ENCODE measurements at regions not wholly inside any gene's neighbourhood (a gene's known extent, or its start where the extent isn't known, plus 50 kb on each side); places are given as distances from the start of the nearest gene placed in this dataset.

DNA sequence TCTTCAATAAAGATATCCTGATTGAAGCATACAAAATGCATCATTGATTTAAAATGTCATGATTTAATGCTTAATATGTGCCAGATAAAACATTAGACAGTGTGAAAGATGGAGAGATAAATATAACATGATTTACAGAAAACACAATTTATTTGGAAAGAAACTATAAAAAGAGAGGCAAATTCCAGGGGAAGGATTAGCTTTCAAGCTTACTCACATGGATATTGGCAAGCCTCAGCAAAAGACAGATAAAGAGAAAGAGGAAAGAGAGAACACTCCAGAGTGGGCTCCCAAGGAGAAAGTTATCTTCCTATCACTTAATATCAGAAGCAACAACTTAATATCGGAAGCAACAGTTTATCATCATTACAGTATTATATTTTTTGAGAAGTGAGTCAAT, 1036.5 kb downstream of the SQOR start:
- DNase-seq = no peak

DNA sequence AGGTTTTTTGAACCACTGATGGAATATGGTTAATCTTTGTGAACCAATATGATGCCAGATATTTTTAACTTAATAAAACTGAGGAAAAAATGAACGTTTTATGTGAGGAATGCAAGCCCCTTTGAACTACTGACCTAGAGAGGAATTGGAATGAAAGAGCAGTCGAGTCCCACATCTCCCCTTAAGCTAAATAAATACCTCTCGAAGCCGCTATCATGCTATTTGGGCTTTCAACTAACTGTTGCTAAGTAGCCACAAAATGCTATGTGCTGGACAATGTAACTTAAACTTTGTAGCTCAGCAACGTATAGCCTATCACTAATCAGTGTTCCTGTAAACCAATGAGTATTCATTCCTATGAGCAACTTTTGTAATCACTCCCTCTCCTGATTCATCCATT, 1037.2 kb downstream of the SQOR start:
- DNase-seq = no peak

DNA sequence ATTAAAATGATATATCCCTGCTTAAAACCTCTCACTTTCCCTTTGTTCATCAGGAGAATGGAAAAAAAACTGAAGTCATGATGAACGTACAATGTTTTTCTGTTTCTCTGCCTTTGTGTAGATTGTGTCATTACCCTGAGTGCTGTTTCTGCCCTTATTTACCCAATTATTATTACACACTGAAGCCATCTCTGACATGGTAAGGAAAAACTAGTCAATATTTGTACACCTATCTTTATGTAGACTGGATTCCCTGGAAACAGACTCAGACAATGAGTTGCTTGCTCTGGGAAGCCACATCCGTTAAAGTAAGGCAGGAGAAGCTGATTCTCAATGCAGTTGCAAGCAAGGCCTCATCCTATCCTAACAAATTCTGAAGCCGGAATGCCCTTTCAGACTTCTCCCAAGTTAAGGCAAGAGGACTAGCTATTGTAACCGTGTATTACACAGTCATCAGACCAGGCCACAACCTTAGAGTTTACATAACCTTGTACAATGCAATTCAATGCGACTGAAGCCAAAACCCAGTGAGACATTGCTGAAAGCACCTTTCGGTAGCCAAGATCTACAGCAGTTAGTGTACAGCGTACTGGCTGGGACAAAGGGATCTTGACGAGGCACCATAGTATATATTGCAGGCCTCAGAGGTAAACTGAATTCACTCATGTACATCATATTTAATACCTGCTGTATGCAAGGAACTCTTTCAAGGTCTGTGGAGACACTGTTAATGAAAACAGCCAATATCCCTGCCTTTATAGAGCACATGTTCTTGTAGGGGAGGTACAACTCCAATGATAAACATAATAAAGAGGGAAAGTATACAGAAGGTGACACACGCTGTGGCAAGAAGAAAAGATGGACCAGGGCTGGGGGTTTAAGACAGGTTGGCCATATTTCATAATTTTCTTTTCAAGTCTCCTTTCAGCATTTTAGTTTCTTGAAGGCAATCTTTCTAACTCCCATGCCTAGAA, 1040.8 kb upstream of the SEMA6D start:
- no peak for DNase-seq

DNA sequence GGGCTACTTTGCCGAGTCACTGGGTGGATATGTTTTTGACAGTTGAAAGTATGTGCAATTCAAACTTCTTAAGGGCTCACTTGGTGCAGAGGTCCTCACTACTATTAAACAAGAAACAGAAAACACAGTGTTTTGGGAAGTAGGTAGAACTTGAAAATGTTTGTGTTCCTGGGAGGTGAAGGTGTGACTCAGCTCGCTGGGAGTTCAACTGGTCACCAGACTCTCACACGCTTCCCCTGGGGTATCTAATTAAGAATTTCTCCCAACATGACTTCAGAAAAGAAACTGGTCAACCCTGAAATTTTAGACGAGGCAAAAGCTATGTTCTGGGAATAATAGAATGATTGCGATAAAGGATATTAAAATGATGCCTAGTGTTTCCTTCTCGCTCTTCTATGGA, 1039.8 kb upstream of the SEMA6D start:
- no peak for DNase-seq

DNA sequence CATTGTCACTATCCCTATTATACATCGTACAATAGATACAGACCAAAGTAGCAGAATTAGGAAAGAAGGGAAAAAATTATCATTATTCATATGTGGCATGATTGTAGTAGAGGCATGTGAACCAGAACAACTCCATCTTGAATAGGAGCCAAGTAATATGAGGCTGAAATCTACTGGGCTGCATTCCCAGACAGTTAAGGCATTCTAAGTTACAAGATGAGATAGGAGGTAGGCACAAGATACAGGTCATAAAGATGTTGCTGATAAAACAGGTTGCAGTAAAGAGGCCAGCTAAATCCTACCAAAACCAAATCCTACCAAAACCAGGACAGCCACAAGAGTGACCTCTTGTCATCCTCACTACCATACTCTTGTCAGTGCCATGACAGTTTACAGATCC, 1035.4 kb upstream of the SEMA6D start:
- no peak for DNase-seq

DNA sequence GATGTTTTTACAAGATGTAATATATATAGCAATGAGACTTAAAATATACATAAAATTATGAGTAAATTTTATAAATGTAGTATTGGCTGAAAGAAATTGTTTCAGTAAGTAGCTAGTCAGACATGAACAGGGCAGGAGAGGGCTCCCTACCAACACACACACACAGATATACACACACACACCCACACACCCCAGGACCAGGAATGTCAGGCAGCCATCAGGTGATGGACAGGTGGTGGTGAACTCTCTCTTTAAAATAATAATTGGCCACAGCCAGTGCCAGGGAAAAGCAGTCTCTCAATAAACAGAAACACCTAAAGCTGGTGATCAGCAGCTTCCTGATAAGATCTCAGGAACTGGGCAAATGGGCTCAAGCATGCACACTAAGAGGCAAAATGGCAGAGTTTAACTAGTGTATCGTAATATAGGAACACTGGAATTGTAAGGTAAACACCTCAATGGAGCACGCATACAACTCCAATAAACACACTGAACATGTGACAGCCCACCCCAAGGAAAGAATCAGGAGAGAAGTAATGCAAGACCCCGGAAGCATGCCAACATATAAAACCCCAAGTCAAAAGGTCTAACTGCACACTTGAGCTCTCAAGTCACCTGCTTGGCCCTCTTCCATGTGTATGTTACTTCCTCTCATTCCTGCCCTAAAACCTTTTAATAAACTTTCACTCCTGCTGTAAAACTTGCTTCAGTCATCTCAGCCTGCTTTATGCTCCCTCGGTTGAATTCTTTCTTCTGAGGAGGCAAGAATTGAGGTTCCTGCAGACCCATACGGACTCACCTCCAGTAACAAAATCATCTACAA, 1034.1 kb upstream of the SEMA6D start:
- DNase-seq = no peak

DNA sequence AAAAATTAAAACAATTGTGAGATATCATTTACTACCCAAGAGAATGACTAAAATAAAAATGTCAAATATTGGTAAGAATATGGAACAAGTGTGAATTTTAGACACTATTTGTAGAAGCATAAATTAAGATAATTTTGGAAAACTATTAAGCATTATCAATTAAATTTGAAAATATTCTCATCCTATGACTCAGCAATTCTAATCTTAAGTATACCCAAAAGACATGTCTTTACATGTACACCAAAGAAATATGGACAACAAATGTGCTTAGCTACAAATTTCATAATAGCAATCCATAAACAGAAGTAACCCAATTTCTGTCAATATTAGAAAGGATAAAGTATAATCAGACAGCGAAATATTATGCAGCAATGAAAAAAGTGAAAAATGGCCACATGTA, 1032.2 kb upstream of the SEMA6D start:
- no peak for DNase-seq

DNA sequence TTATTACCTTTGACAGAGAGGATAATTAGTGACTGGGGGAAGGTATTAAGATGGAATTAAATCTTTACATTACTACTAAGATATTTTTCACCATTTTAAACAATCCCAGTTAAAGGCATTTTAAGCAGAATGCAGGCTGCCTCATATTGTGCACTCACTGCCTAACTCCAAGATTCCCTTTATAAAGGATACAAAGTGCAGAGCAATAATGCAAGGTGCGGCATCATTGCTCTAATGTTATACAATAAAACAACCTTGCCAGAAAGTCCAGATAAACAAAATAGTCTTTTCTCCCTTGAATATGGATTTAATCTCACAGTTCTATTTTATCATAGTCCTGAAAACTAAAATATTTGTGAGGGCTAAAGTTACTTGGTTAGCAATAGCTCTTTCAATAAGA, 1031.6 kb upstream of the SEMA6D start:
- DNase-seq = no peak

DNA sequence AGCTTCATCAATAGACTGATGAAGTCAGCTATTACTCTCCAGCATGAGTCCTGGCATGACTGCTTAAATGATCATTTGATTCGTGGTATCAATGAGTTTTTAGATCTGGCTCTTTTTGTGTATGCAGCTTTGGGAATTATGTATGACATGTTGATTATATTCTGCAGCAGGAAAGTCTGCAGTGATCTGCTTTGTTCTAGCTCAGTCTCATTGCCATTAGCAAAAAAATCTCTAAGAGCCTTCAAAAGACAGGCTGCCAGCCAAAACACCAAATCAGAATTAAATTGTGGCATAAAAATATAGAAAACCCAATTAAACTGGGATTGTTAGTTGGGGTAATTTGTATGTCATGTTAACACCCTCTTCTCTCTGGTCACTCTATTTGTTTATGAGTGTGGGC, 1021.0 kb upstream of the SEMA6D start:
- DNase-seq = no peak

DNA sequence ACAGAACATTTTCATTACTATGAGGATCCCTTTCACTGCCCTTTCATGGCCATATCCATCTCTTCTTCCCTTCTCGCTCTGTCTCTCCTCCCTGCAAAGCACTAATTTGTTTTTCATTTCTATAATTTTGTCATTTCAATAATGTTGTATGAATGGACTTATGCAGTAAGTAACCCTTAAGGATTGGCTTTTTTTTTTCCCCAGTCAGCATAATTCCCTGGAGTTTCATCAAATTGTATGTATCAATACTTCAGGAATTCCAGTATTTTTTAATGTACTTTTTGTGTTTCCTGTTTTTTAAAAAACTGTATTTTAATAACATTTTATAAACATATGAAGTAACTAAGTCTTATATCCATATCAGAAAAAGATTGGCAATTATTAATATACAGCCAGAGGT, 1016.0 kb upstream of the SEMA6D start:
- DNase-seq = no peak

DNA sequence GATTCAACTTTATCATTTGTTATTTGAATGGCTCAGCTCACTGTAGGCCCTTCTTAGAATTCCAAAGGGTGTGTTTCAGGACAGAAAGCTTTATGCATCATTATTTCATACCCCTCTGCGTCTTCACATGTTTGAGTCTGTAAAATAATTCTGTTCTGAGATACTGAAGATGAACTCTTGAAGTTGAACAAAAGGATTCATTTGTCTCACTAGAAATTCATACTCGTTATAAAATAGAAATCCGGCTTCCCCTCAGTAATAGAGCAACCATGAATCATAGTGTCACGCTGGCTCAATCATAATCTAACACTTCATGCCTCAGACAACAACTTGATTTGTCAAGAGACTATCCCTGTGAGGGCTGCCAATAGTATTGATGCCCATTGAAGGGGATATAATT, 1015.4 kb upstream of the SEMA6D start:
- no peak for DNase-seq

DNA sequence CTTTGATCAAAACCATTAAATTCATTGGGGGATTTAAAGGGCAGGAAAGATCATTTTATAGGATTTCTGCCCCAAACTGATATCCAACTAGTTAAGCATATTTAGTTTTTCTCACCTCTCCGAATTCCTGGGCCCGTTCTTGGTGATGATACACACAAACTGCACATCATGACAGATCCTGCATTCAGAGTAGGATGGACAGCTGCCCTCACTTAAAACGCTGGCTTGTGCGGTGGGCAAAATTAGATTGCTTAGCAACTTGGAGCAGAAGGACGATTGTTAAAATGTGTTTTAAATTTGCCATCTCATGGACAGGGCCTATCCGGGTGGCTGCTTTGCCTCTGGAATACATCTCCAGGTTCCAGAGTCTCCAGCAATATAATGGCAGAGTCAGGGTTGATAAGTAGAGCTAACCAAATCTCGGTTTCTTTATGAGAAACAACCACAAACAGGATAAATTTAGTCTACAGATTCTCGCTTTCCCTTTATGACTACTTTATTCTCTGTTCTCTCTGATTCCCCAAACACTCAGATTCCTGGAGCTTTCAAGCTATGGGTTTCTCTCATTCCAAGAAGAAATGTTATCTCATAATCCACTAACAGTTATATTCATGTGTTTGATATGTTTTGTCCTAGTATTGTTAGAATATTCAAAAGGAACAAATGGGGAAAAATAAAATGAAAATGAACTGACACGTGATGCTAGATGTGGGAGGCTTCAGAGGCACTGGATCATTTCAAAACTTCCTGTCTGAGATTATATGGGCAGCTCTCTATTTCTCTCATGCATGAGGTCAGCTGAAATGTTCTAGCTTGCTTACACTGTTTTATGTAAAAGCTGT, 1014.1 kb upstream of the SEMA6D start:
- DNase-seq = no peak

DNA sequence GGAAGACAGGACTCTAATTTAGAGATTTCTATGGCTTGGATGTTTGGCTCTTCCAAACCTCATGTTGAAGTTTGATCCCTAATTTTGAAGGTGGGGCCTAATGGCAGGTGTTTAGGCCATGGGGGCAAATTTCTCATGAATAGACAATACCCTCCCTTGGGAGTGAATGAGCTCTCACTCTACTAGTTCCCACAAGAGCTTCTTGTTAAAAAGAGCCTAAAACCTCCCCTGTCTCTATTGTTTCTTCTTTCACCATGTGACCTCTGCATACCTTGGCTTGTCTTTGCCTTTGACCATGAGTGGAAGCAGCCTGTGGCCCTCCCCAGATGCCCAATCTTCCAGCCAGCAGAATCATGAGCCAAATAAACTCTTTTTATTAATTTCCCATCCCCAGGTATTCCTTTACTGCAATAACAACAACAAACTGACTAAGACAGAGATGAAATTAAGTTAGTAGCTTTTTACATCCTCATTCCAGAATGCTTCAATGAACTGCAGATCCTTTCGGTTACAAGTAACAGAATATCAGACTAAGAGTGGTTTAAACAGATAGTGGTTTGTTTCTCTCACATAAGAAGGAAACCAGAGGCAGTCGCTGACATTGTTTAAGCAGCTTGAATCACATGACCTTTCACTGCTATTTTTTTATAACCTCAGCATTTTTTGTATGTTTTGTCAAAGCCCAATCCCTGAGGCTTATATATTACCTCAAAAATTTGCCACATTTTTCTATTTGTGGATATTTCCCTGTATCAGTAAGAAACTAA, 1013.3 kb upstream of the SEMA6D start:
- no peak for DNase-seq

DNA sequence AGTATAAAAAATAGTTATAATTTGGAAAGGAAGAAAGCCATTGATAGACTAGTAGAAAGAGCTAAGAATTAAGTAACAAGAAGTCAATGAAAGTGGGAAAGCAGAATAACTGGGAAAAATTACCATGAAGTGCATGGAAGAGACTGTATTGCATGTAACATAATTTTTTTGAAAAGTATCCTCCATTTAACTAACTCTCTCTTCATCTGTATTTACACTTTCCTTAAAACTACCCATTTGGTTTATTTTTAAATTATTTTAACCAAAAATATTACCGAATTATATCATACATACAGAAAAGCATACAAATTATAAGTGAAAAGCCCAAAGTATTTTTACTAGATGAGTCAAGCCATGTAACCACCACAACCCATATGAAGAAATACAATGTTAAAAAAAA, 1009.9 kb upstream of the SEMA6D start:
- DNase-seq = no peak

DNA sequence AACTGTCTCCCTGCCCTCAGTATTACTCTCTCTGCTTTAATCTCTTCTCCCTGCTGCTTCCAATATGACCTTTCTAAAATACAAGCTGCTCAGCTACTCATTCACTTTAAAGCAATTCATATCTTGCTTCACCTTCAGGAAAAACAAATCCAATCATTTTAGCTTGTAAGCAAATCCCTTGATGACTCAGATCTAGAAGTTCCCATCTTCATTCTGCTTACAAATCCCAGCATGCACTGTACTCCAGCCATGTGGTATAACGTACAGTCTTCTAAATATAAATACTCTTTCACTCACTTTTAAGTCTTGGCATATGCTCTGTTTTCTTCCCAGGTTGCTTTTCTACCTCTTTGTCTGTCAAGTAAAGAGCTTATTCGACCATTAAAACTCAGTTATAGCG, 1009.1 kb upstream of the SEMA6D start:
- no peak for DNase-seq

DNA sequence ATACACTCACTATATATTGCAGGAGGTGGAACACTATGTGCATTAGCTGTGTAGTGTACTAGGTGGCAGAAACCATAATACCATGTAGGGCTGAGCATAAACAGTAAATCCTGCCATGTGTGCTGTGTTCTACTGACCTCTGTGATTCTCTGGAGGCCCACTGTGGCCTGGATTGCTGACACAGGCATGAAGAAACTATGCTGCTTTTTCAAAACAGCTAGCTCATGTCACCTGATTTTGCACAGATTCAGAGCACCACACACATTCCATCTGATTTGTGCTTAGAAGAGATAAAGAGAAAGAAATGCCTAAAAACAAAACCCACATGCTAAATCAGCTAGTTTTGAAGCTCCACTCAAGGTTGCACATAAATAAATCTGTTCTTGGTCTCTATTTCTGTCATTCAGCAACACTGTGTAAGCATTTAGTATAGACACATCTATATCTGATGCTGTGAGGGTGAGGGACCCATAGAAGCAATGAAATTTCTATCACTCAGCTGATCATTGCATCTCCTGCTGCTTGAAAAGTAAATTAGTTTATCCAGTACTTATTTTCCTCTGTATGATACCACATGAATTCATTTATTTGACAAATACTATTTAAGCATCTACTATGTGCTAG, 1007.7 kb upstream of the SEMA6D start:
- DNase-seq = no peak

DNA sequence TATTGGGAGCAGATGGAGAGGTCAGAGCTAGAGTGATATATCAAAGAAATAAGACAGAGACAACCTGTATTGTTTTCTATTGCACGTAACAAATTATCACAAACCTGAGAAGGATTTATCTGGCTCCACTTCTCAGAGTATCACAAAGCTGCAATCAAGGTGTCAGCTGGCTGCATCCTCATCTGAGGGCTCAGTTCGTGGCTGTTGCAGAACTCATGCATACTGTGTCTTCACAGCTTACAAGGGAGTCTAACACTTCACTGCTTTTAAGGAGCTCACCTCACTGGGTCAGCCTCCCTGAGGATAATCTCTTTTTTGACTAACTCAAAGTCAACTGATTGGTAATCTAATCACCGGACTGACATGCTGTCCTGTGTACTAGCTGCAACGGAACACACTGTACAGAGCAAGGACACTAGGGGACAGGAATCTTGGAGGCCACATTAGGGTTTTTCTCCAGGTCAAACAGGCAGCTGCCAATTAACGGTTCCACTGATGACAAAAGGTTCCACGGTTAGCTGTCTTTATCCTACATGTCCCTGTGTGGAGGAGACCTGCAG, 1006.8 kb upstream of the SEMA6D start:
- DNase-seq = no peak

DNA sequence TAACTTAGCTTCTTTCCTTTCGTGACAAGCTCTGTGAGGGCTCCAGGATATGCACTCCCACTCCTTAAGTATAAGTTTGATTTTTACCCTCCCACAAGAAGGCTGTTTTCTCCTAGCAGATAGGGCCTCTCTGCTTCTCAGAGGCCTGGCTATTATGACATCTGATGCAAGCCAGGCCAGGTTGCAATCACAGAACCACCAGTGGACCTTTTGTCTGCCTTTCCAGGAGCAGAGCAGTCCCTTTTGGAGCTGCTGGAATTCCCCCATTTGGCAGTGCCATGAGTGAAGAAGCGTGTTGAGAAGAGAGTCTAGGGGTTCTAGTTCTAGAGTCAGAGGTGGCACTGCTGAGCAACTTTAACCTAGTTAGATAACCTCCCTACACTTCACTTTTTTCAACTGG, 1004.3 kb upstream of the SEMA6D start:
- no peak for DNase-seq

DNA sequence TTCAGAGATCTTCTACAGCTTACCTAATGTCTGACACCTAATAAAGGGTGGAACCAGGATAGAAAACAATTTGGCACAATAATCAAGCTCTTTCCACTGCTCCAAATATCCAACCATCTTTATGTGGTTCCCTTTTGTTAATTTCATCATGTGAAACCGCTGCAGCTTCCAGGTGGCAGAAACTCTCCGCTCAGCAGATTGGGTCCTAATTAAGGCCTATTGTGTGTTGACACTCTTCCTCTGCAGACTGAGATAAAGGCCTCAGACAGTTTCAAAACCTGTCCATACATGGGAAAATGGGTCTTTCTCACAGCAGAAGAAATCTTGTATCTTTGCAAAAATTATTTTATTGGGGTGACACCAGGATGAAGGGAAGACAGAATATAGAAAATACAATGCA, 1002.4 kb upstream of the SEMA6D start:
- no peak for DNase-seq

DNA sequence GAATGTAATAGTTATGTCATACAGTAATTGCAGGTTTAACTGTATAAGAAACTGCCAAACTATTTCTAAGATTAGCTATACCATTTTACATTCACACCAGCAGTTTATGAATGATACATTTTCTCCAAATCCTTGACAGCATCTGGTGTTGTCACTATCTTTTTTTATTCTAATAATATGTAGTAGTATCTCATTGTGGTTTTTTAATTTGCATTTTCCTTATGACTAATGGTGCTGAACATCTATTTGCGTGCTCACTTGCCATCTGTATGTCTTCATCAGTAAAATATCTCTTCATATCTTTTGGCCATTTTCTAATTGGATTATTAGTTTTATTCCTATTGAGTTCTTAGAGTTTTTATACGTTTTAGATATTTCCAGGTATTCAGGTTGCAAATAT, 994.0 kb upstream of the SEMA6D start:
- no peak for DNase-seq

DNA sequence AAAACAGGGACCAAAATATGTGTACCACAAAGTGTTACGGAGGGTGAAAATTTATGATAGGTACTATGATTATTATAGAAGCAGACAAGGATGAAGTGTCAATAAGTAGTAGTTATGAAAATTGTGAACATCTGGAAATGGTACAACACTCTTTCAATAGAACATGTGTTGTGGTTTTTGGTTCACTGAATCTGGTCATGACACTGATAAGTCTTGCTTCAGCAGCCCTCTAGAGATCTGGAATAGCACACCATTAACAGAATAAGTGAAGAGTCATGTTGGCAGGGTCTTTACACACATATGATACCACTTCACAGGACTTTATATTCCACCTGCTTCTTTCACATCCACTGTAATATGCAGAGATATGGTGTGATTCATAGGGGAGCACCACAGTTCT, 985.2 kb upstream of the SEMA6D start:
- DNase-seq = no peak

DNA sequence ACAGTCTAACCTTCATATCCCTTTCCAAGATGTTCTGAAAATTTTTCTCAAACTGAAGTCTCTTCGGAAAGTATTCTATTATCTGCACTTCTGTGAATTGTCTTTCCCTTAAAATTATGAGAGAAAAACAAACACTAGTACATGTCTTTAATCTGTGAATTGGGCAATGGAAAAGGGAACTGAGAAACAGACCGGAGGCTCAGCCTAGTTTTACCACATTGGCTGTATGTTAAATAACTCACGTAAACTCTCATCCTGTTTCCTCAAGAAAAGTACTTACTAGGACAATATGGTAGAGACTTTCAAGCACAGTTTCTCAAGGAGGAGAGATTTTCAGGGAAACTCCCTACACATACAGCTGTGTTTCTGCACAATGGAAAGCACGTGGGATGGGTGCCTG, 982.2 kb upstream of the SEMA6D start:
- no peak for DNase-seq

Data from NCI-H345 (cell line).